ENCODE measurements at regions not wholly inside any gene's neighbourhood (a gene's known extent, or its start where the extent isn't known, plus 50 kb on each side); places are given as distances from the start of the nearest gene placed in this dataset.

GRCh38 chr10:123500110-123500509, 166.0 kb upstream of the GPR26 start:
- H3K9me3 ChIP-seq = no peaks in the 10 kb centered on the region
- H3K27ac ChIP-seq = no peak overlapping the region
- no peaks in the 10 kb centered on the region for H3K4me1 ChIP-seq
- no peaks in the 10 kb centered on the region for H3K27me3 ChIP-seq
- intact Hi-C loops (cut with DNase I) = no loop called here
- H3K36me3 ChIP-seq = no peaks in the 10 kb centered on the region
- TF ChIP-seq EP300 (IDR thresholded peaks at IDR 0.05) = no peak
- no peak for TF ChIP-seq POLR2A (IDR thresholded peaks at IDR 0.05)
- TF ChIP-seq, protein P1, sequence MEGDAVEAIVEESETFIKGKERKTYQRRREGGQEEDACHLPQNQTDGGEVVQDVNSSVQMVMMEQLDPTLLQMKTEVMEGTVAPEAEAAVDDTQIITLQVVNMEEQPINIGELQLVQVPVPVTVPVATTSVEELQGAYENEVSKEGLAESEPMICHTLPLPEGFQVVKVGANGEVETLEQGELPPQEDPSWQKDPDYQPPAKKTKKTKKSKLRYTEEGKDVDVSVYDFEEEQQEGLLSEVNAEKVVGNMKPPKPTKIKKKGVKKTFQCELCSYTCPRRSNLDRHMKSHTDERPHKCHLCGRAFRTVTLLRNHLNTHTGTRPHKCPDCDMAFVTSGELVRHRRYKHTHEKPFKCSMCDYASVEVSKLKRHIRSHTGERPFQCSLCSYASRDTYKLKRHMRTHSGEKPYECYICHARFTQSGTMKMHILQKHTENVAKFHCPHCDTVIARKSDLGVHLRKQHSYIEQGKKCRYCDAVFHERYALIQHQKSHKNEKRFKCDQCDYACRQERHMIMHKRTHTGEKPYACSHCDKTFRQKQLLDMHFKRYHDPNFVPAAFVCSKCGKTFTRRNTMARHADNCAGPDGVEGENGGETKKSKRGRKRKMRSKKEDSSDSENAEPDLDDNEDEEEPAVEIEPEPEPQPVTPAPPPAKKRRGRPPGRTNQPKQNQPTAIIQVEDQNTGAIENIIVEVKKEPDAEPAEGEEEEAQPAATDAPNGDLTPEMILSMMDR (IDR thresholded peaks at IDR 0.05) = no peak
- WGBS, 2 donors = 89 to 90% methylated on average over 7 of the region's 7 CpGs
- DNase-seq = no peak
- H3K4me3 ChIP-seq = no peak overlapping the region

GRCh38 chr10:123501148-123501547, 165.0 kb upstream of the GPR26 start:
- H3K27me3 ChIP-seq = no peaks in the 10 kb centered on the region
- WGBS, 2 donors = 78 to 87% methylated on average over 3 of the region's 3 CpGs
- no peak overlapping the region for H3K4me3 ChIP-seq
- H3K4me1 ChIP-seq = no peaks in the 10 kb centered on the region
- H3K27ac ChIP-seq = no peak overlapping the region
- no peaks in the 10 kb centered on the region for H3K36me3 ChIP-seq
- H3K9me3 ChIP-seq = no peaks in the 10 kb centered on the region
- TF ChIP-seq EP300 (IDR thresholded peaks at IDR 0.05) (no peak), POLR2A (IDR thresholded peaks at IDR 0.05) (no peak), POLR2AphosphoS5 (IDR thresholded peaks at IDR 0.05) (no peak)
- TF ChIP-seq, protein P1 (IDR thresholded peaks at IDR 0.05) = no peak
- intact Hi-C loops (cut with DNase I) = no loop called here
- no peak for DNase-seq

DNA sequence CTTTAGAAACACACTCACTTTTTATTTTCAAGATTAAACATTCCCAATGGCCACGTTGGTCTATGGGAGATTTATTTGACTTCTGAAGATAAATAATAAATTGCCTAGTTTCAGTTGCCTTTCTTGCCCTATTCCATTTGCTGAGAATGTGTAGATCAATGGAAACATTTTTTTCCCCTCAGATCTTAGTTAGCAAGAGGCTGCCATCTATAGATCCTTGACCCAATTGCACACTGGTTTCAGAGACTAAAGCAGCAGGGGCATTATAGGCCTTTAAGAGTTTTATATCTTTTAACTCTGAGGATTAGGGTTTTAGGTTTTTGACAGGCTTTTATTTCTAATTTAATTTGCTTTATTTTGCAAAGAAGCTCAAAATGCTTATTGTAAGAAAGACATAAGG, 163.2 kb upstream of the GPR26 start:
- no peak overlapping the region for H3K27ac ChIP-seq
- H3K4me1 ChIP-seq = no peaks in the 10 kb centered on the region
- intact Hi-C loops (cut with DNase I) = no loop called here
- H3K9me3 ChIP-seq = no peaks in the 10 kb centered on the region
- no peak overlapping the region for H3K4me3 ChIP-seq
- no peak for DNase-seq
- peaks cover 0 to 4% (median 0%) of the 10 kb centered on the region in 3 donors for H3K27me3 ChIP-seq
- 29 to 51% methylated on average over 1 of the region's 1 CpG for WGBS, 2 donors
- TF ChIP-seq, protein P1 (IDR thresholded peaks at IDR 0.05) = no peak
- no peak for TF ChIP-seq POLR2A (IDR thresholded peaks at IDR 0.05)
- H3K36me3 ChIP-seq = no peaks in the 10 kb centered on the region

DNA sequence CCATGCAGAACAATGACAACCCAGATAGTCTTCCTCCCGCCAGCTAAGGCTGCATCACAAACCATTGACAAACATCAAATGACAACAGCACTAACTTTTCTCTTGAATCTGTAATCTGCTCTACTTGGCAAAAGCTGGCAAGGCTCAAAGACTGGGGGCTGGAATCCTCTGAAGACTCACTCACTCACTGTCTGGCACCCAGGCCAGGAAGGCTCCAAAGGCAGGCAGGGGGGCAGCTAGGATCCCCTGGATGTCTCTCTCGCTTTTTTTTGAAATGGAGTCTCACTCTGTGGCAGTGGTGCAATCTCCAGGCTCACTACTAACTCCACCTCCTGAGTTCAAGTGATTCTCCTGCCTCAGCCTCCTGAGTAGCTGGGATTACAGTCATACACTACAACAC, 159.7 kb upstream of the GPR26 start:
- Histone ChIP-seq H3K27ac (no peak overlapping the region), H3K27me3 (peaks cover 0 to 4% (median 0%) of the 10 kb centered on the region in 3 donors), H3K9me3 (no peaks in the 10 kb centered on the region), H3K4me1 (no peaks in the 10 kb centered on the region), H3K36me3 (no peaks in the 10 kb centered on the region), H3K4me3 (no peak overlapping the region)
- DNase-seq = no peak
- 93% methylated on average over 2 of the region's 2 CpGs for WGBS, 2 donors
- TF ChIP-seq EP300 (IDR thresholded peaks at IDR 0.05) (no peak), POLR2AphosphoS5 (IDR thresholded peaks at IDR 0.05) (no peak), POLR2A (IDR thresholded peaks at IDR 0.05) (no peak)
- TF ChIP-seq, protein P1 (IDR thresholded peaks at IDR 0.05) = no peak
- intact Hi-C loops (cut with DNase I) = no loop called here

- H3K4me1 ChIP-seq = no peaks in the 10 kb centered on the region
- WGBS, 2 donors = 8 to 39% methylated on average over 1 of the region's 1 CpG
- no peaks in the 10 kb centered on the region for H3K36me3 ChIP-seq
- no peaks in the 10 kb centered on the region for H3K9me3 ChIP-seq
- DNase-seq = no peak
- TF ChIP-seq, protein P1 (IDR thresholded peaks at IDR 0.05) = no peak
- TF ChIP-seq POLR2A (IDR thresholded peaks at IDR 0.05) = no peak
- no peak for TF ChIP-seq EP300 (IDR thresholded peaks at IDR 0.05)
- no peak for TF ChIP-seq POLR2AphosphoS5 (IDR thresholded peaks at IDR 0.05)
- no peak overlapping the region for H3K4me3 ChIP-seq
- H3K27me3 ChIP-seq = peaks cover 0 to 4% (median 0%) of the 10 kb centered on the region in 3 donors
- intact Hi-C loops (cut with DNase I) = no loop called here
- H3K27ac ChIP-seq = no peak overlapping the region
Observed at GRCh38 chr10:123507298-123507697, 158.9 kb upstream of the GPR26 start.

All from sigmoid colon (tissue), 6 donors.